Activated naive CD8-positive, alpha-beta T cell treated with anti-CD3 and anti-CD28 coated beads, Interleukin-2, amount 50 U/mL, for 24 hours (primary cell): ENCODE measurements at regions not wholly inside any gene's neighbourhood (a gene's known extent, or its start where the extent isn't known, plus 50 kb on each side); places are given as distances from the start of the nearest gene placed in this dataset.
"Not testable (repeated sequence)": the region's sequence is repeated elsewhere in the genome, so short reads cannot be mapped to it uniquely, and the experiment has no call there.

Experiments used
- ATAC-seq: fragments of 150-1000 bp; cut with Tn5 transposase; one replicate; pipeline ENCODE4 v1.10.0; 2021
- DNase-seq: peaks from one replicate; pipeline ENCODE4 v3.0.0; 2021
- H3K27ac Mint-ChIP-seq: one replicate; pipeline ENCODE4 v1.8.0; 2021; ENCODE audit warnings: mild to moderate bottlenecking, mixed read lengths
- H3K27me3 Mint-ChIP-seq: one replicate; pipeline ENCODE4 v1.8.0; 2021; ENCODE audit warnings: mixed read lengths
- H3K36me3 Mint-ChIP-seq: one replicate; pipeline ENCODE4 v1.8.0; 2021; ENCODE audit warnings: low read depth, mixed read lengths
- H3K4me1 Mint-ChIP-seq: one replicate; pipeline ENCODE4 v1.8.0; 2021; ENCODE audit warnings: mixed read lengths
- H3K4me3 Mint-ChIP-seq: one replicate; pipeline ENCODE4 v1.8.0; 2021; ENCODE audit warnings: mild to moderate bottlenecking, moderate library complexity, mixed read lengths
- H3K9me3 Mint-ChIP-seq: one replicate; pipeline ENCODE4 v1.8.0; 2021; ENCODE audit warnings: mixed read lengths

- ATAC-seq (no peak), DNase-seq (no peak)
- H3K9me3 Mint-ChIP-seq = peaks cover 15% of the 10 kb centered on the region
- no peaks in the 10 kb centered on the region for H3K4me1 Mint-ChIP-seq
- no peak overlapping the region for H3K27ac Mint-ChIP-seq
- no peak overlapping the region for H3K4me3 Mint-ChIP-seq
- no peaks in the 10 kb centered on the region for H3K36me3 Mint-ChIP-seq
- no peaks in the 10 kb centered on the region for H3K27me3 Mint-ChIP-seq
Observed at GRCh38 chr10:55800602-55801352, 560.3 kb downstream of the ZWINT start.

- Mint-ChIP-seq H3K36me3 (no peaks in the 10 kb centered on the region), H3K27ac (no peak overlapping the region), H3K4me1 (no peaks in the 10 kb centered on the region), H3K4me3 (no peak overlapping the region), H3K9me3 (peaks cover 7% of the 10 kb centered on the region), H3K27me3 (no peaks in the 10 kb centered on the region)
- ATAC-seq (no peak), DNase-seq (no peak)
Observed at GRCh38 chr10:55793024-55793423, 568.0 kb downstream of the ZWINT start.

GRCh38 chr10:55790276-55790675 is 570.8 kb downstream of the ZWINT start:
- not testable (repeated sequence) for H3K4me1 Mint-ChIP-seq, H3K36me3 Mint-ChIP-seq, DNase-seq, H3K27ac Mint-ChIP-seq, H3K4me3 Mint-ChIP-seq, H3K27me3 Mint-ChIP-seq, ATAC-seq
- H3K9me3 Mint-ChIP-seq = peaks cover 11% of the 10 kb centered on the region

DNA sequence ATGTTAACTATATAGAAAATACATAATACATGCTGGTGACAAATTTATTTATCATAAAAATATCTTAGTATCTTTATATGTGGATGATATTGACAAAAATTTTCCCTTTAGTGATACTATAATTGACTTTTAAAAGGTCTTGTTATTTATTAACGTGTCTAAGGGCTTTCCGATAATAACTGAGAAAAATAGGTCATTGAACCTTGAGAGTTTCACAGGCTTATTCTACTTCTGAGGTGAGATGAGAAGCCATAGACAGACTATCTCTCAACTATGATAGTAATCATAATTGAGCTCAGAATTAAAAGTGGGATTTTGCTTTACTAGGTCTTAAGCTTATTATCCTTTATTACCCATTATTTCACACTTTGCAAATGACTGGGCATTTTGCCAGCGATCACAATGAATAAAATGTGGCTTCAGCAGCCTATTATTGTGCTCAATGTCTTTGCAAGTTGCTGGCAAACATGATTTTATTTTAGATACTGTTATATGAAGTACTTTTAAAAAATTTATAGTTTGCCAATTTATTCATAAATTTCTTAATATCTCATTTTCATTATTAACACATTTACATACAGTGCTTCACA is 574.5 kb downstream of the ZWINT start:
- no peaks in the 10 kb centered on the region for H3K36me3 Mint-ChIP-seq

GRCh38 chr10:55782181-55782580 is 578.9 kb downstream of the ZWINT start:
- H3K9me3 Mint-ChIP-seq = peaks cover 7% of the 10 kb centered on the region
- ATAC-seq (no peak), DNase-seq (no peak)
- no peak overlapping the region for H3K4me3 Mint-ChIP-seq
- no peak overlapping the region for H3K27ac Mint-ChIP-seq
- no peaks in the 10 kb centered on the region for H3K4me1 Mint-ChIP-seq
- no peaks in the 10 kb centered on the region for H3K36me3 Mint-ChIP-seq
- no peaks in the 10 kb centered on the region for H3K27me3 Mint-ChIP-seq

More for the DNA sequence above, 574.5 kb downstream of the ZWINT start:
- ATAC-seq = no peak
- Mint-ChIP-seq H3K4me3 (no peak overlapping the region), H3K27me3 (no peaks in the 10 kb centered on the region), H3K27ac (no peak overlapping the region), H3K9me3 (peaks cover 11% of the 10 kb centered on the region), H3K4me1 (no peaks in the 10 kb centered on the region)
- DNase-seq = no peak

DNA sequence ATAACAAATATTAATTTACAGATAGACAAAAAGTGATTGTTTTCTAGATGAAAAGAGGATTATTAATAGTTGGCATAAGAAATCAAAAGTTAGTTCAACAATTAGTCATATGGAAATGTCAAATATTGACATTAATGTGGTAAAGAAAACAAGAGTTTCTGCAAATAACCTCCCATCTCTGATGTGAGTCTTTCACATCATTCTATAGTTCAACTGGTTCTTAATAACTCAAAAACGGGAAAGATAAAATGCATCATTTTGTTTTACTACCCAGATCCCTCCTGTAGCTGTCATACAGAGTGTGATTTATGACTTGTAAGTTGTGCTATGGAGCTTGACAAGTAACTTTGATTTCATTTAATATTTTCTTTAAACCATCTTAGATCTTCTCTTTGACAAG is 594.8 kb downstream of the ZWINT start:
- ATAC-seq (no peak), DNase-seq (no peak)
- no peak overlapping the region for H3K4me3 Mint-ChIP-seq
- H3K27ac Mint-ChIP-seq = no peak overlapping the region
- no peaks in the 10 kb centered on the region for H3K36me3 Mint-ChIP-seq
- peaks cover 6% of the 10 kb centered on the region for H3K9me3 Mint-ChIP-seq
- H3K4me1 Mint-ChIP-seq = no peaks in the 10 kb centered on the region
- no peaks in the 10 kb centered on the region for H3K27me3 Mint-ChIP-seq

DNA sequence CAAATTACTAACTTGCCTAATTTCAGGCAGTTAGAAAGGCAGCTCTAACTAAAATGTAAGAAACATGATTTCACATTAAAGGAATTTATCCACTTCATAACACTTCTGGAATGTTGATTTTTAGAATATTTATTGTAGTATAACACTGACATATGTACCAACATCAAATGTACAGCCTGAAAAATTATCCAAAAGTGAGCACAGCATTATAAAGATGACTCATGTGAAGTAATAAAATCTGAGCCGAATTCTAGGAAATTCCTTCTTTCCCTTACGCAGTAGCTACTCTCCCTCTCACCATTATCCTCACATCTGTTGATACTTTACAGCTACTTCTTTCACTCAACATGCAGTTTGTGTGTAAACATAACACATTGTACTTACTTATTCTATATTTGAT is 610.6 kb downstream of the ZWINT start:
- no peaks in the 10 kb centered on the region for H3K27me3 Mint-ChIP-seq
- H3K36me3 Mint-ChIP-seq = no peaks in the 10 kb centered on the region
- H3K27ac Mint-ChIP-seq = no peak overlapping the region
- H3K9me3 Mint-ChIP-seq = peaks cover 7% of the 10 kb centered on the region
- ATAC-seq = no peak
- H3K4me1 Mint-ChIP-seq = no peaks in the 10 kb centered on the region
- DNase-seq = no peak
- H3K4me3 Mint-ChIP-seq = no peak overlapping the region

- peaks cover 4% of the 10 kb centered on the region for H3K9me3 Mint-ChIP-seq
- no peaks in the 10 kb centered on the region for H3K4me1 Mint-ChIP-seq
- ATAC-seq = no peak
- H3K4me3 Mint-ChIP-seq = no peak overlapping the region
- H3K36me3 Mint-ChIP-seq = no peaks in the 10 kb centered on the region
- DNase-seq = no peak
- H3K27ac Mint-ChIP-seq = no peak overlapping the region
- H3K27me3 Mint-ChIP-seq = no peaks in the 10 kb centered on the region
Observed at GRCh38 chr10:55747244-55747643, 613.8 kb downstream of the ZWINT start.

DNA sequence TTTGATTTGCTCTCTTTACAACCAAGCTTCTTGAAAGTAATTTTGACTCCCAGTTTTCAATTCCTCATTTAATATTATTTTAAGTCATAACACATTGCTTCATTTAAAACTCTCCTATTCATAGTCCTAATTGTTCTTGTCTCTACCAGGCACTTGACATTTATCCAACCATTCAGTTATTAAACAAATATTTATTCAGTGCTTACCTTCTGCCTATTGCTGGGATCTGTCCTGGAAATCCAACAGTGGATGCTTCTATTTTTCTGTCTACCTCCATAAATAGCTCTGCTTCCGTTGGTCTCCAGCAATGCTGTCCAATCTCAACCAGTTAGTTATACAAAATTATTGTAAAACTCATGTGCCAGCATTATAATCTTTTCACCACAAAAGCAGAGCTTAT is 615.1 kb downstream of the ZWINT start:
- H3K9me3 Mint-ChIP-seq = peaks cover 4% of the 10 kb centered on the region
- ATAC-seq (no peak), DNase-seq (no peak)
- no peaks in the 10 kb centered on the region for H3K27me3 Mint-ChIP-seq
- no peaks in the 10 kb centered on the region for H3K4me1 Mint-ChIP-seq
- no peak overlapping the region for H3K4me3 Mint-ChIP-seq
- no peak overlapping the region for H3K27ac Mint-ChIP-seq
- no peaks in the 10 kb centered on the region for H3K36me3 Mint-ChIP-seq

DNA sequence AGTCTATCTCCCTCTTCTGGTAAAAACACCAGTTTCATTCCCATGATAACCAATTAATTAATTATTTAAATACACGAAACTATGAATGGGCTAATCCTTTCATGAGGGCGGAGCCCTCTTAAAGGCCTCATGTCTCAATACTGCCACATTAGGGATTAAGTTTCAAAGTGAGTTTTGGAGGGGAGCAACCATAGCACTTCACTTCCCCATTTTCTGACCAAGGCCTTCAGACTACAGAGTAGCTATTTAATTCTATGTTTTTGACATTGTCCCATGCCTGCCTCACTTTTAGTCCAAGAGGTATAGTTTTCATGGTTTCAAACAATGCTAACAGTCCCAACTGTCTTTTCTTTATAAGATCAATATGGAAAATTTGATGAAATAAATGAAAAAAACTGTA is 618.6 kb downstream of the ZWINT start:
- Mint-ChIP-seq H3K4me3 (no peak overlapping the region), H3K36me3 (no peaks in the 10 kb centered on the region), H3K27me3 (no peaks in the 10 kb centered on the region), H3K27ac (no peak overlapping the region), H3K9me3 (peaks cover 8% of the 10 kb centered on the region), H3K4me1 (no peaks in the 10 kb centered on the region)
- ATAC-seq (no peak), DNase-seq (no peak)

DNA sequence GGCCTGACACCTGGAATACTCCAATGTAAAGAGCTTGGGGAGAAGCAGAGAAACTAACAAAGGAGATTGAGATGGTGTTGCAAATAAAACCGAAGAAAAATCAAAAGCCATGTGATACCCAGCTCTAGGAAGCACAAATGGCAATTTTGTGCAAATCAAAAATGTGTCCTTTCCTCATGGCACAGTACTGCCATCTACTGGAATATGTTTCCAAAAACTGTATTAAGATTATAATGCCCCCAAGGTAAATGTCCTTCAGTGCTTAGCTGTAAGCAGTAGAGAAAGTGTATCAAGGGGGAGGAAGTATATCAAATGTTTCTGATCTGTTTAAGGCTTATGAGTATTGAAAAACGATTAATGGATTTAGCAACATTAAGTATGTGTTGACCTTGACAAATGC is 620.3 kb downstream of the ZWINT start:
- H3K9me3 Mint-ChIP-seq, DNase-seq, H3K27ac Mint-ChIP-seq, ATAC-seq, H3K27me3 Mint-ChIP-seq, H3K4me3 Mint-ChIP-seq, H3K4me1 Mint-ChIP-seq, H3K36me3 Mint-ChIP-seq: not testable (repeated sequence)

DNA sequence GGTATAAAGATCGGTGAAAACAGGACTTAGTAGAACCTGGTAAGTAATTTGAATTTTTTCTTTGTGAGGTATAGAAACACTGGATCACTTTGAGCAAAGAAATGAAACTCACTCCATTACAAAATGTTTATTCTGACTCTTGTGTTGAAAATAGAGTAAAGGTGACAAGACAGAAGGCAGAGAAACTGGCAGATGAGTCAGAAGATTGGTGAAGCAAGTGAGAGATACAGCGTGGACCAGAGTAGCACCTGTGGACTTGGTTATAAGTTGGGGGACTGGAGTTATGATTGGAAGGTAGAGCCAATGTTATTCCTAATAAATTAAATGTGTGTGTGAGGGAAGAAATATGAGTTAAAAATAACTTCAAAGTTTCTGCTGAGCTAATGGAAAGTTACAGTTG is 620.9 kb downstream of the ZWINT start:
- ATAC-seq (no peak), DNase-seq (no peak)
- Mint-ChIP-seq H3K9me3 (peaks cover 3% of the 10 kb centered on the region), H3K27ac (no peak overlapping the region), H3K4me1 (no peaks in the 10 kb centered on the region), H3K36me3 (no peaks in the 10 kb centered on the region), H3K27me3 (no peaks in the 10 kb centered on the region), H3K4me3 (no peak overlapping the region)

DNA sequence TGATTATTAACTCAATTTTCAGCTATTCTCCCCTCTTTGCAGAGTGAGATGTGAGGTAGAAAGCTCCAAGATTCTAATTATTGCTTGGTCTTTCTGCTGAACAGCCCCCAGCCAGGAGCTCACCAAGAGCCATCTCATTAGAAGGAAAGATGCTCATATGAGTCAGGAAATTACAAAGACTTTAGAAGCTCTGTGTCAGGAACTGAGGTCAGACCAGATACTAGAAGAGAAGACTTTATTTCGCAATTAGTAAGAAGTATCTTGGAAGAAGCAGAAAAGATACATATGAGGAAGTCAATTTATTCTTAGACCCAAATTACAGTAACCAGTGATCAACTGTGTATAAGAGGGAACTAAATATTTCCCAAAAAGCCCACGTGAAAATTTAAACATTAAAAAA is 626.9 kb downstream of the ZWINT start:
- Mint-ChIP-seq H3K27ac (no peak overlapping the region), H3K9me3 (peaks cover 7% of the 10 kb centered on the region), H3K4me3 (no peak overlapping the region), H3K4me1 (no peaks in the 10 kb centered on the region), H3K36me3 (no peaks in the 10 kb centered on the region), H3K27me3 (no peaks in the 10 kb centered on the region)
- ATAC-seq (no peak), DNase-seq (no peak)

GRCh38 chr10:55704950-55705349 is 656.1 kb downstream of the ZWINT start:
- ATAC-seq = no peak
- peaks cover 9% of the 10 kb centered on the region for H3K9me3 Mint-ChIP-seq
- DNase-seq = no peak
- H3K27ac Mint-ChIP-seq = no peak overlapping the region
- H3K4me3 Mint-ChIP-seq = no peak overlapping the region
- no peaks in the 10 kb centered on the region for H3K4me1 Mint-ChIP-seq
- no peaks in the 10 kb centered on the region for H3K36me3 Mint-ChIP-seq
- H3K27me3 Mint-ChIP-seq = no peaks in the 10 kb centered on the region

GRCh38 chr10:55668326-55668922 is 692.6 kb downstream of the ZWINT start:
- peaks cover 5% of the 10 kb centered on the region for H3K9me3 Mint-ChIP-seq
- no peak for ATAC-seq
- no peaks in the 10 kb centered on the region for H3K36me3 Mint-ChIP-seq
- no peaks in the 10 kb centered on the region for H3K27me3 Mint-ChIP-seq
- DNase-seq = no peak
- H3K4me3 Mint-ChIP-seq = no peak overlapping the region
- no peak overlapping the region for H3K27ac Mint-ChIP-seq
- no peaks in the 10 kb centered on the region for H3K4me1 Mint-ChIP-seq
